HepG2 (cell line): ENCODE measurements at regions not wholly inside any gene's neighbourhood (a gene's known extent, or its start where the extent isn't known, plus 50 kb on each side); places are given as distances from the start of the nearest gene placed in this dataset.

Source experiments
- MYC ChIP-seq: sonication (generic); formaldehyde crosslinking; IDR thresholded peaks from 2 replicates; pipeline ENCODE4 v1.9.0; 2021; ENCODE audit warnings: missing genetic modification reagents, borderline replicate concordance
- POLR2AphosphoS5 ChIP-seq: IDR thresholded peaks from 2 replicates; pipeline ENCODE4 v1.6.1; 2012; ENCODE audit warnings: low read depth, low read length
- PRPF4 ChIP-seq: fragments of 200-400 bp; formaldehyde crosslinking; IDR thresholded peaks from 2 replicates; pipeline ENCODE4 v1.6.1; 2016; ENCODE audit warnings: low read length, low read depth; ENCODE audit not compliant: poor library complexity, severe bottlenecking
- SAFB2 ChIP-seq: sonication (generic); formaldehyde crosslinking; IDR thresholded peaks from 2 replicates; pipeline ENCODE4 v1.5.1; 2020; ENCODE audit warnings: missing genetic modification reagents, low read depth, mild to moderate bottlenecking, borderline replicate concordance
- ZNF121 ChIP-seq: sonication (generic); formaldehyde crosslinking; IDR thresholded peaks from 2 replicates; pipeline ENCODE4 v1.5.0; 2020; ENCODE audit warnings: mild to moderate bottlenecking, missing genetic modification reagents
- TF ChIP-seq, protein P1 (sequence below): IDR thresholded peaks from 2 replicates; pipeline ENCODE4 v1.6.1; 2012; ENCODE audit warnings: inconsistent platforms

- TF ChIP-seq SAFB2 (CRISPR knock-in tag), result no peak
- no peak for TF ChIP-seq PRPF4
- no peak for TF ChIP-seq MYC (CRISPR knock-in tag)
- TF ChIP-seq, protein P1, sequence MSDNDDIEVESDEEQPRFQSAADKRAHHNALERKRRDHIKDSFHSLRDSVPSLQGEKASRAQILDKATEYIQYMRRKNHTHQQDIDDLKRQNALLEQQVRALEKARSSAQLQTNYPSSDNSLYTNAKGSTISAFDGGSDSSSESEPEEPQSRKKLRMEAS, result no peak
- TF ChIP-seq ZNF121 (CRISPR knock-in tag), result no peak
- TF ChIP-seq POLR2AphosphoS5, result no peak
Measured at GRCh38 chr20:50363479-50363878, 146.7 kb upstream of the PTPN1 start.
